PC-3 (cell line): ENCODE measurements at regions not wholly inside any gene's neighbourhood (a gene's known extent, or its start where the extent isn't known, plus 50 kb on each side); places are given as distances from the start of the nearest gene placed in this dataset.

ENCODE experiments used
- CTCF ChIP-seq: fragments of 300-600 bp; sonication (generic); conservative IDR thresholded peaks from 2 replicates; pipeline ENCODE4 v1.5.1; 2017; ENCODE audit warnings: antibody characterized with exemption, low read depth, mild to moderate bottlenecking, low read length
- EZH2 ChIP-seq: fragments of 300-600 bp; sonication (generic); IDR thresholded peaks from one replicate; pipeline ENCODE4 v1.6.1; 2017; ENCODE audit warnings: antibody characterized with exemption, mild to moderate bottlenecking, low read length; ENCODE audit not compliant: unreplicated experiment

- TF ChIP-seq CTCF (no peak), EZH2 (no peak)
These were observed 140.4 kb upstream of the GALNT15 start for GRCh38 chr3:16033889-16034687.
